Mesenteric fat pad (tissue), 1 donor: ENCODE measurements at regions not wholly inside any gene's neighbourhood (a gene's known extent, or its start where the extent isn't known, plus 50 kb on each side); places are given as distances from the start of the nearest gene placed in this dataset.
"Not testable (repeated sequence)": the region's sequence is repeated elsewhere in the genome, so short reads cannot be mapped to it uniquely, and the experiment has no call there.

Experiments
- DNase-seq: peaks from one replicate; pipeline ENCODE4 v3.0.0-alpha.2; 2020; ENCODE audit warnings: low spot score
- donor health status: DM: yes; HTN: yes; CAD: no.

GRCh38 chr6:867378-867777 lies 174.4 kb upstream of the EXOC2 start:
- DNase-seq: no peak

- DNase-seq: no peak
Measured at GRCh38 chr6:866316-866715, 173.4 kb upstream of the EXOC2 start.

- no peak for DNase-seq
Measured at GRCh38 chr6:865846-866245, 172.9 kb upstream of the EXOC2 start.

GRCh38 chr6:863831-864230 lies 170.9 kb upstream of the EXOC2 start:
- no peak for DNase-seq

- DNase-seq: not testable (repeated sequence)
Measured at GRCh38 chr6:863127-863526, 170.2 kb upstream of the EXOC2 start.

- DNase-seq: no peak
Measured at GRCh38 chr6:859936-860335, 167.0 kb upstream of the EXOC2 start.

- DNase-seq: no peak
Measured at GRCh38 chr6:854406-855118, 161.6 kb upstream of the EXOC2 start.

GRCh38 chr6:852216-852615 lies 159.3 kb upstream of the EXOC2 start:
- not testable (repeated sequence) for DNase-seq

- no peak for DNase-seq
Measured at GRCh38 chr6:849075-849506, 156.2 kb upstream of the EXOC2 start.

GRCh38 chr6:845566-845965 lies 152.6 kb upstream of the EXOC2 start:
- no peak for DNase-seq

- DNase-seq: no peak
Measured at GRCh38 chr6:845101-845500, 152.2 kb upstream of the EXOC2 start.

- DNase-seq: no peak
Measured at GRCh38 chr6:842141-842540, 149.2 kb upstream of the EXOC2 start.

- DNase-seq: no peak
Measured at GRCh38 chr6:841569-841968, 148.6 kb upstream of the EXOC2 start.

GRCh38 chr6:839201-839600 lies 146.3 kb upstream of the EXOC2 start:
- no peak for DNase-seq

- no peak for DNase-seq
Measured at GRCh38 chr6:837380-837779, 144.4 kb upstream of the EXOC2 start.

GRCh38 chr6:836276-836853 lies 143.4 kb upstream of the EXOC2 start:
- no peak for DNase-seq

- no peak for DNase-seq
Measured at GRCh38 chr6:835476-836160, 142.7 kb upstream of the EXOC2 start.

GRCh38 chr6:834866-835265 lies 141.9 kb upstream of the EXOC2 start:
- no peak for DNase-seq

- no peak for DNase-seq
Measured at GRCh38 chr6:834190-834589, 141.3 kb upstream of the EXOC2 start.

- DNase-seq: not testable (repeated sequence)
Measured at GRCh38 chr6:832804-833203, 139.9 kb upstream of the EXOC2 start.

GRCh38 chr6:830667-831327 lies 137.9 kb upstream of the EXOC2 start:
- DNase-seq: no peak

- no peak for DNase-seq
Measured at GRCh38 chr6:829656-830055, 136.7 kb upstream of the EXOC2 start.
